ENCODE measurements at regions not wholly inside any gene's neighbourhood (a gene's known extent, or its start where the extent isn't known, plus 50 kb on each side); places are given as distances from the start of the nearest gene placed in this dataset.
"Not testable (repeated sequence)": the region's sequence is repeated elsewhere in the genome, so short reads cannot be mapped to it uniquely, and the experiment has no call there.

DNA sequence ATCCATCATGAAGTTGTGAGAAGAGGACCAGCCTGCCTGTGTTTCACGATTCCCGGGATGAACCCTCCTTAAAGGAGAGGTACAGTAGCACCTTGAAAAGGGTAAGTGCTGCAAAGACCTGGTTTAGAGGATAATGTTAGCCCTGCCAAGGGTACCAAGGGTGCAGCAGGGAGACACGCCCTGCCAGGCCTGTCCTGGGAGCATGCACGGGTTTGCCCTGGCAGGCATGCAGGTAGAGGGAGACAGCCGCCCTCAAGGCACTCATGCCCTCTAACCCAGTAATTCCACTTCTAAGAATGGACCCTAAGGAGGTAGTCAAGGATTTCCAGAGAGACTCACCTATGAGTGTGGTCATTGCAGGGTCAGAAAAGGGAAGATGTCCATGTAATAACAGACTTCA is 65.0 kb downstream of the DIO3 start:
- H3K4me3 ChIP-seq (ENCODE audit: low read depth, low read length): no peak overlapping the region
- H3K4me1 ChIP-seq (ENCODE audit: control insufficient read depth, insufficient read depth, low read length): peaks cover 10% of the 10 kb centered on the region; the same call in 1 of the 2 replicates
- no peaks in the 10 kb centered on the region for H3K9me3 ChIP-seq (ENCODE audit: control insufficient read depth, insufficient read depth, low read length)
- peaks cover 17% of the 10 kb centered on the region for H3K27me3 ChIP-seq (ENCODE audit: control insufficient read depth, insufficient read depth, low read length)
- H3K9ac ChIP-seq (ENCODE audit: low read depth, low read length): no peak overlapping the region
- H3K36me3 ChIP-seq (ENCODE audit: control insufficient read depth, insufficient read depth, low read length): no peaks in the 10 kb centered on the region
- no peak overlapping the region for H3K27ac ChIP-seq (ENCODE audit: low read depth, low read length)

DNA sequence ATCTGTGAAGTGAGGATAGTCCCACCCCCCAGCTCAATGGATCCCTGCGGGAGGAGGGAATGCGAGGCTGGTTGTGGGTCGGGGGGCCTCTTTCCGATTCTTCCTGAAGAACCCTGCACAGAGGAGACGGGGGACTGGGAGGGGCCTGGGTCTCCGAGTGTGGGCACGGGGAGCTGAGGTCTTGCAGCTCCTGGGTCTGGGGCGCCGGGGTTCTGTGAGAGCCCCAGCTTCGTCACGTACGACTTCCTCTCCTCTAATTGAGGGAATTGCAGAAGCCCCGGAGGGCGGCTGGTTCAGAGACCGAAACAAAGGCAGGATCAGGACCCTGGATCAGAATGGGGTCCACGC is 66.6 kb downstream of the DIO3 start:
- H3K9me3 ChIP-seq (ENCODE audit: control insufficient read depth, insufficient read depth, low read length): no peaks in the 10 kb centered on the region
- no peak overlapping the region for H3K27ac ChIP-seq (ENCODE audit: low read depth, low read length)
- H3K4me1 ChIP-seq (ENCODE audit: control insufficient read depth, insufficient read depth, low read length): peaks cover 10% of the 10 kb centered on the region; the same call in 1 of the 2 replicates
- no peak overlapping the region for H3K9ac ChIP-seq (ENCODE audit: low read depth, low read length)
- H3K36me3 ChIP-seq (ENCODE audit: control insufficient read depth, insufficient read depth, low read length): no peaks in the 10 kb centered on the region
- H3K4me3 ChIP-seq (ENCODE audit: low read depth, low read length): no peak overlapping the region
- peaks cover 17% of the 10 kb centered on the region for H3K27me3 ChIP-seq (ENCODE audit: control insufficient read depth, insufficient read depth, low read length)

DNA sequence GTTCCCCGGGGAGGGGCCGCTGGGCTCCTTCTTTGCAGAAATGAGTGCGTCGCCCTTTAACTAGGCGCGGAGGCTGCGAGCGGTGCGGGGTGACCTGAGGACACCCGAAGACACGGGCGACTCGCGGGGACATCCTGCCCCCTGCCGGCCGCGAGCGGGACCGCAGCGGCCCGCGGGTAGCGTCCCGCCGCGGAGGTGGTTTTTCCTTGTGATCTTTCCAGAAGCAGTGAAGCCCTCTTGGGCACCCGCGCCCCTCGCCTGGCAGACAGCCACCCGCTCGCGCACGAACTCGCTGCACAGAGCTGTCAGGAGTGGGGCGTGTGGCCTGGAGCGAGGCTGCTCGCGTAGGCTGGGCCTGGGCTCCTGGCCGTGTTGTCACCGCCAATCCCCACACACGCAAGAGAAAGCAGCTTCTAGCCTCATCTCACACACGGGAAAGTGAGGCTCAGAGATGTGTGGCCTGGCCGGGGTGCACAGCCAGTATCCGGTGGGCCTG is 67.2 kb downstream of the DIO3 start:
- no peaks in the 10 kb centered on the region for H3K9me3 ChIP-seq (ENCODE audit: control insufficient read depth, insufficient read depth, low read length)
- peaks cover 10% of the 10 kb centered on the region; the same call in 1 of the 2 replicates for H3K4me1 ChIP-seq (ENCODE audit: control insufficient read depth, insufficient read depth, low read length)
- no peak overlapping the region for H3K9ac ChIP-seq (ENCODE audit: low read depth, low read length)
- no peaks in the 10 kb centered on the region for H3K36me3 ChIP-seq (ENCODE audit: control insufficient read depth, insufficient read depth, low read length)
- peaks cover 17% of the 10 kb centered on the region for H3K27me3 ChIP-seq (ENCODE audit: control insufficient read depth, insufficient read depth, low read length)
- H3K4me3 ChIP-seq (ENCODE audit: low read depth, low read length): peak overlapping the region; percentile 35; the same call in 1 of the 2 replicates
- H3K27ac ChIP-seq (ENCODE audit: low read depth, low read length): no peak overlapping the region

DNA sequence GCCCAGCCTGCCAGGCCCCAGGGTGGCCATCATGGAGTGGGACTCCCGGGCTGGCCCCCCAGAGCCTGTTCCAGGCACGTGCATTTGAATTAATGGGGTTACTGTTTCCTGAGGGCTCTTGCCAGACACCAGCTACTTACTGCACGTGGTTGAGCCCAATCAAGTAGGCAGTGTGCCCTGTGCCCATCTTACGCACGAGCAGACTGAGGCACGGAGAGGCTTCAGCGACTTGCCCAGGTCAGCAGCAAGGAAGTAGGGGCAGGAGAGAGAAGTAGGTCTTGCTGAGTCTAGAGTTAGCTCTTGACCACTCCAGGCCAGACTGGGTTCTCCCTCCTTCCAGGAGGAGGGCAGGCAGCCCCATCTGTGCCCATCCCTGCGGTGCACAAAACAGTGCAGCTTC is 67.7 kb downstream of the DIO3 start:
- H3K9ac ChIP-seq (ENCODE audit: low read depth, low read length): no peak overlapping the region
- H3K36me3 ChIP-seq (ENCODE audit: control insufficient read depth, insufficient read depth, low read length): no peaks in the 10 kb centered on the region
- no peak overlapping the region for H3K27ac ChIP-seq (ENCODE audit: low read depth, low read length)
- H3K9me3 ChIP-seq (ENCODE audit: control insufficient read depth, insufficient read depth, low read length): no peaks in the 10 kb centered on the region
- H3K4me3 ChIP-seq (ENCODE audit: low read depth, low read length): no peak overlapping the region
- H3K4me1 ChIP-seq (ENCODE audit: control insufficient read depth, insufficient read depth, low read length): peaks cover 6% of the 10 kb centered on the region; the same call in 1 of the 2 replicates
- peaks cover 17% of the 10 kb centered on the region for H3K27me3 ChIP-seq (ENCODE audit: control insufficient read depth, insufficient read depth, low read length)

DNA sequence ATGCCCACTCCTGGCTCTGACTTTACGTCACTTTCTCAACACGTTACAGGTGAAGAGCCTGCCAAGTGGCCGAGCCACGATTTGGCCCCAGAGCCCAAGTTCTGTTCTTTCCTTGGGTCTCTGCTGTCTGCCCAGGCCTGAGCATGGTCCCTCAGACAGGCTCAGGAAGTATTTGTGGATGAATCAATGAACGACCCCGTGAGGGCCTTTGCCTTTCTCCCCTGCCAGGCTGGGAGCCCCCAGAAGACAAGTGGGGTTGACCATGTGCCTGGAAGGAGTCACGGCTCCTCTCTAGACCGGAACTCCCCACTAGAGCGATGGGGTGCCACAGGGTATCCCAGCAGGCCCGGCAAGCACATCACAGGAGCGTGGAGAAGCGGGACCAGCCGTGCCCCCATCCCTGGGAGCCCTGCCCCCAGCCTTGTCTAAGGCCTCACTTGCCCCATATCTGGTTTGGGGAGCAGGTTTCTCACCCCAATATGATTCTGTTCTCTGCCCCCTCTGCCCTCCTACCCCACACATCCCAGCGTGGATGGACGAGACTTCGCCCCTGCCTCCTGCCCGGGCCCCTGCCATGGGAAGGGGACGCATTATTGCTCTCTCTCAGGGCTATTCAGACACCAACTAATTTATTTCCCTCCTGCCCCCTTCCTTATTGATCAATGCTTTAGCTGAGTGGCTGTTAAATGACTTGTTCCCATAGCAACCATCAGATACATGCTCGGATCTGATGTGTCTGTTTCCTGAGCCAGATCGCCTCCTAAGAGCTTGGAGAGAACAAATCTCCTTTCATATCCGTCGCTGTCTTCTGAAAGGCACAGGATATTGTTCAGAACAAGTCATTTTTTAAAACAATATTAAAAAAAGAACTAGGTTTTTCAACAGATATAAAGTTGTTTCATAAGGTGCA is 69.0 kb downstream of the DIO3 start:
- Histone ChIP-seq H3K4me1 (ENCODE audit: control insufficient read depth, insufficient read depth, low read length) (peaks cover 3% of the 10 kb centered on the region; the same call in 1 of the 2 replicates), H3K36me3 (ENCODE audit: control insufficient read depth, insufficient read depth, low read length) (no peaks in the 10 kb centered on the region), H3K27me3 (ENCODE audit: control insufficient read depth, insufficient read depth, low read length) (peaks cover 17% of the 10 kb centered on the region), H3K4me3 (ENCODE audit: low read depth, low read length) (no peak overlapping the region), H3K9me3 (ENCODE audit: control insufficient read depth, insufficient read depth, low read length) (no peaks in the 10 kb centered on the region), H3K27ac (ENCODE audit: low read depth, low read length) (no peak overlapping the region), H3K9ac (ENCODE audit: low read depth, low read length) (no peak overlapping the region)

DNA sequence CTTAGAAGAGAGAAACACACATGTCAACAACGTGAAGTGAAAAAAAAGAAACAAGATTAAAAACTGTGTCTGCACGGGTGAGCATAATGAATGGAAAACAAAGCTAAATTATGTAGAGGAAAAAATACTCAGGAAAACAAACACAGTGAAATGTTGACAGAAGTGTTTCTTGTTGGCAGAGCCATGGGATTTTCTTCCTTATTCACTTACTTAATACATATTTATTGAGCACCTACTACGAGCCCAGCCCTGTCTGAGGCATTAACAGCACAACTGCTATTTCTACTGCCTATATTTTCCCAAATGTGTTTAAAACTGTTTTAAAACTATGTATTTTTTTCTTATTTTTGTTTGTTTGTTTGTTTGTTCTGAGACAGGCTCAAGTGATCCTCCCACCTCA is 69.9 kb downstream of the DIO3 start:
- no peak overlapping the region for H3K27ac ChIP-seq (ENCODE audit: low read depth, low read length)
- no peak overlapping the region for H3K9ac ChIP-seq (ENCODE audit: low read depth, low read length)
- no peaks in the 10 kb centered on the region for H3K36me3 ChIP-seq (ENCODE audit: control insufficient read depth, insufficient read depth, low read length)
- H3K4me3 ChIP-seq (ENCODE audit: low read depth, low read length): no peak overlapping the region
- no peaks in the 10 kb centered on the region for H3K9me3 ChIP-seq (ENCODE audit: control insufficient read depth, insufficient read depth, low read length)
- peaks cover 3% of the 10 kb centered on the region; the same call in 1 of the 2 replicates for H3K4me1 ChIP-seq (ENCODE audit: control insufficient read depth, insufficient read depth, low read length)
- peaks cover 17% of the 10 kb centered on the region for H3K27me3 ChIP-seq (ENCODE audit: control insufficient read depth, insufficient read depth, low read length)

DNA sequence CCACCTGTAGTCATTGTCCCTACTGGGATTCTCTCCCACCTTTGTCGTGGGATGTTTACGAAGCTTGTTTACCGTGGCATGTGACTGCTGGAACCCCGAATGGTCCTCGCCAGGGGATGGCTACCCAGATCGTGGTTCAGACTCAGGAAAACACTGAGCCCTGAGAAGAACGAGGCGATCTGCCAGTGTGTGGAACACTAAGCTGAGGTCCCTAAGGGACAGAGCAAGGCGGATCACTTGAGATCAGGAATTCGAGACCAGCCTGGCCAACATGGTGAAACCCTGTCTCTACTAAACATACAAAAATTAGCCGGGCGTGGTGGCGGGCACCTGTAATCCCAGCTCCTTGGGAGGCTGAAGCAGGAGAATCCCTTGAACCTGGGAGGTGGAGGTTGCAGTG is 70.7 kb downstream of the DIO3 start:
- H3K36me3 ChIP-seq (ENCODE audit: control insufficient read depth, insufficient read depth, low read length); H3K4me1 ChIP-seq (ENCODE audit: control insufficient read depth, insufficient read depth, low read length); H3K4me3 ChIP-seq (ENCODE audit: low read depth, low read length); H3K27ac ChIP-seq (ENCODE audit: low read depth, low read length); H3K9me3 ChIP-seq (ENCODE audit: control insufficient read depth, insufficient read depth, low read length); H3K9ac ChIP-seq (ENCODE audit: low read depth, low read length): not testable (repeated sequence)
- H3K27me3 ChIP-seq (ENCODE audit: control insufficient read depth, insufficient read depth, low read length): peaks cover 17% of the 10 kb centered on the region

DNA sequence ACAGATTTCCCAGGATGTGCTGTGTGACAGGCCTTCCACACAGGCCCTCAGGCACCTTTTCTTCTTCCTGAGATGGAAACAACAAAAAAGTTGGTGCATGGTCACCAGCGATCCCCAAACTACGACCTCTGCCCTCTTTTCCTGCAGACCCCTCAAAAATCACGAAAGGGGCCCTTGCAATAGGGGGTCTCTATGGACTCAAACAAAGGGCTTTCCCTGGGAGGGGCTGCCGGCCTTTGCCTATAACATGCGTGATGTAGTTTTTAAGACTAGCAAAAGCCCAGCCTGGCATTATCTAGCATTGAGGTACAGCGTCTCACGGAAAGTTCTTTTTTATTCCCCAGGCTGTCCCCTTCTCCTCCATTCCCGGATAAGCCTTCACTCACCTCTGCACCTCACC is 71.2 kb downstream of the DIO3 start:
- no peak overlapping the region for H3K27ac ChIP-seq (ENCODE audit: low read depth, low read length)

DNA sequence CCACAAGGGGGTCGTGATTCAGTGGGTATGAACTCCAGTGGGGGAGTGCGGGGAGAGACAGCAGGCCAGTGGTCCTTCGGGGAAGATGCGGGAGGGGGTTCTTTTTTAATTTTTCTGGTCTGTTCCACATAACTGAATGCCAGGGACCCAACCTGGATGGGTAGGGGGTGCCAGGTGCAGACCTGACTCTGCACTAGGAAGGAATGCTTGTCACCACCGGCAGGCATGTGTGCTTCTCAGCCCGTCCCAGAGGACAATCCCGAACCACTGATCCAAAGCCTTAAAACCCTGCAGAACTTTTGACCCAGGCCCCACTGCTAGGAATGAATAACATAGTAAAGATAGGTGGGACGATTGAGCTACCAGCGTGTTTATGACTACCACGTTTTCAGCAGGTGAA is 72.0 kb downstream of the DIO3 start:
- Histone ChIP-seq H3K4me3 (ENCODE audit: low read depth, low read length) (no peak overlapping the region), H3K36me3 (ENCODE audit: control insufficient read depth, insufficient read depth, low read length) (no peaks in the 10 kb centered on the region), H3K4me1 (ENCODE audit: control insufficient read depth, insufficient read depth, low read length) (peaks cover 3% of the 10 kb centered on the region; the same call in 1 of the 2 replicates), H3K9ac (ENCODE audit: low read depth, low read length) (no peak overlapping the region), H3K27ac (ENCODE audit: low read depth, low read length) (no peak overlapping the region), H3K27me3 (ENCODE audit: control insufficient read depth, insufficient read depth, low read length) (peaks cover 14% of the 10 kb centered on the region), H3K9me3 (ENCODE audit: control insufficient read depth, insufficient read depth, low read length) (no peaks in the 10 kb centered on the region)

More for the DNA sequence above, 71.2 kb downstream of the DIO3 start:
- Histone ChIP-seq H3K27me3 (ENCODE audit: control insufficient read depth, insufficient read depth, low read length) (peaks cover 17% of the 10 kb centered on the region), H3K4me1 (ENCODE audit: control insufficient read depth, insufficient read depth, low read length) (peaks cover 3% of the 10 kb centered on the region; the same call in 1 of the 2 replicates), H3K36me3 (ENCODE audit: control insufficient read depth, insufficient read depth, low read length) (no peaks in the 10 kb centered on the region), H3K9me3 (ENCODE audit: control insufficient read depth, insufficient read depth, low read length) (no peaks in the 10 kb centered on the region), H3K9ac (ENCODE audit: low read depth, low read length) (no peak overlapping the region), H3K4me3 (ENCODE audit: low read depth, low read length) (no peak overlapping the region)

DNA sequence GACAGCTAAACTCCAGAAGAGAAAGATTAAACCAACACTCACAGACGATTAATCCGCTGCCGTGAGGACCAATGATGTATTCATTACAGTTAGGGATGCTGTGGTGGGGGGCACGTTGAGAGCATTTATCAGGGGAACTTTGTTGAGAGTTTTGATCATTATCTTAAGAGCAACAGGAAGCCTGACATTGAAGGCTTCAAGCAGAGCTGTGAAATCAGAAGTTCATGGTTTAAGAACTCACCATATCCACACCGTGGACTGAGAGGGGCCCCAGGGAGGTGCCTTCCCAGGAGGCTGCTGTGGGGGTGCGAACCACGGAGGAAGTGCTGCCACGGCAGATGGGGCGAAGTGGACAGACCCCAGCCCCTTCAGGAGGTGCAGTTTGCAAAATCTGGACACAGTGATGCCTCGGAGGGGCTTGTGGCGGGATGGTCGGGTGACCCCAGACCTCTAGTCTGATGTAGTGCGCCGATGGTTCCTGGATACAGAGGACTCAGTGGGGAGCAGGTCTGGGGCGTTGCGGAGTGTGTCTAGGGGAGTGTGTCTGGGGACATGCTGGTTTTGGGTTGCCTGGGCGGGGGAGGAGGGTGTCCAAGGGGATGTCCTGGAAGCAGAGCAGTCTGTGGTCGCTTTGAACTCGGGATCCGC is 73.0 kb downstream of the DIO3 start:
- peaks cover 6% of the 10 kb centered on the region for H3K27me3 ChIP-seq (ENCODE audit: control insufficient read depth, insufficient read depth, low read length)
- H3K4me3 ChIP-seq (ENCODE audit: low read depth, low read length): no peak overlapping the region
- H3K4me1 ChIP-seq (ENCODE audit: control insufficient read depth, insufficient read depth, low read length): no peaks in the 10 kb centered on the region
- H3K9ac ChIP-seq (ENCODE audit: low read depth, low read length): no peak overlapping the region
- H3K9me3 ChIP-seq (ENCODE audit: control insufficient read depth, insufficient read depth, low read length): no peaks in the 10 kb centered on the region
- H3K36me3 ChIP-seq (ENCODE audit: control insufficient read depth, insufficient read depth, low read length): no peaks in the 10 kb centered on the region
- no peak overlapping the region for H3K27ac ChIP-seq (ENCODE audit: low read depth, low read length)
